ENCODE measurements at regions not wholly inside any gene's neighbourhood (a gene's known extent, or its start where the extent isn't known, plus 50 kb on each side); places are given as distances from the start of the nearest gene placed in this dataset. TPM values are rescaled to one million over a fixed set of nuclear protein-coding genes. Genes with fewer than 3 reads are reported as not detected.

DNA sequence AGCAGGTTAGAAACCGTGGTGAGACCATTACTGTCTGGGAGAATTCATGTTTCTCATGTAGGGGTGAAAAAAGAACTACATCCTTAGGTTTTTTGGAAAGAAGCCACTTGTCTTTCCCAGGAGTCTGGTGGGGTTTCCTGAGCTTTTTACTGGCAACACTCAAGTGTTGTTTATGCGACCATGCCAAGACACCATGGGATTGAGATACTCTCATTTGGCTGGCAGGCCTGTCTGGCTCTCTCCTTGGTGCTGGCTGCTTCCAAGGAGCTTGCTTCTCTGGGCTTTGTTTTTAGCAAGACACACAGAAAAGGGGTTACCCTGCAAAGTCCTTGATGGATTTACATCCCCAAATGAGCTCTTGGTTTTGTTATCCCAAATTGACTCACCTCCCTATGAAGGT, 80.9 kb upstream of the ISL1 start (continued):
- TF ChIP-seq MYC (IDR thresholded peaks at IDR 0.05; ENCODE audit: insufficient read depth, insufficient read length, insufficient replicate concordance, low read length, severe bottlenecking) = no peak
- TF ChIP-seq CREM (IDR thresholded peaks at IDR 0.05; ENCODE audit: low read depth) = no peak
- TF ChIP-seq FOXK2 (IDR thresholded peaks at IDR 0.05) = no peak
- TF ChIP-seq, protein P1, sequence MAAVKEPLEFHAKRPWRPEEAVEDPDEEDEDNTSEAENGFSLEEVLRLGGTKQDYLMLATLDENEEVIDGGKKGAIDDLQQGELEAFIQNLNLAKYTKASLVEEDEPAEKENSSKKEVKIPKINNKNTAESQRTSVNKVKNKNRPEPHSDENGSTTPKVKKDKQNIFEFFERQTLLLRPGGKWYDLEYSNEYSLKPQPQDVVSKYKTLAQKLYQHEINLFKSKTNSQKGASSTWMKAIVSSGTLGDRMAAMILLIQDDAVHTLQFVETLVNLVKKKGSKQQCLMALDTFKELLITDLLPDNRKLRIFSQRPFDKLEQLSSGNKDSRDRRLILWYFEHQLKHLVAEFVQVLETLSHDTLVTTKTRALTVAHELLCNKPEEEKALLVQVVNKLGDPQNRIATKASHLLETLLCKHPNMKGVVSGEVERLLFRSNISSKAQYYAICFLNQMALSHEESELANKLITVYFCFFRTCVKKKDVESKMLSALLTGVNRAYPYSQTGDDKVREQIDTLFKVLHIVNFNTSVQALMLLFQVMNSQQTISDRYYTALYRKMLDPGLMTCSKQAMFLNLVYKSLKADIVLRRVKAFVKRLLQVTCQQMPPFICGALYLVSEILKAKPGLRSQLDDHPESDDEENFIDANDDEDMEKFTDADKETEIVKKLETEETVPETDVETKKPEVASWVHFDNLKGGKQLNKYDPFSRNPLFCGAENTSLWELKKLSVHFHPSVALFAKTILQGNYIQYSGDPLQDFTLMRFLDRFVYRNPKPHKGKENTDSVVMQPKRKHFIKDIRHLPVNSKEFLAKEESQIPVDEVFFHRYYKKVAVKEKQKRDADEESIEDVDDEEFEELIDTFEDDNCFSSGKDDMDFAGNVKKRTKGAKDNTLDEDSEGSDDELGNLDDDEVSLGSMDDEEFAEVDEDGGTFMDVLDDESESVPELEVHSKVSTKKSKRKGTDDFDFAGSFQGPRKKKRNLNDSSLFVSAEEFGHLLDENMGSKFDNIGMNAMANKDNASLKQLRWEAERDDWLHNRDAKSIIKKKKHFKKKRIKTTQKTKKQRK (IDR thresholded peaks at IDR 0.05; ENCODE audit: low read depth, low read length) = no peak

- Histone ChIP-seq H3K9me3 (replicated peaks; ENCODE audit: control insufficient read depth, insufficient read depth, low read length) (no peaks in the 10 kb centered on the region), H3K9ac (ENCODE audit: control insufficient read depth, insufficient read depth, low read length) (no peak overlapping the region), H3K4me3 (no peak overlapping the region), H3K27me3 (replicated peaks in 1 of 2; ENCODE audit: control insufficient read depth in 2 of 2, insufficient read depth in 2 of 2, low read length in 1 of 2) (no peaks in the 10 kb centered on the region), H2AFZ (ENCODE audit: control insufficient read depth, low read depth, low read length) (no peak overlapping the region), H3K4me2 (ENCODE audit: control insufficient read depth, insufficient read depth) (no peak overlapping the region), H4K20me1 (ENCODE audit: control insufficient read depth, insufficient read depth) (no peaks in the 10 kb centered on the region), H3K36me3 (ENCODE audit: control insufficient read depth in 2 of 2, insufficient read depth in 2 of 2, low read length in 1 of 2) (no peaks in the 10 kb centered on the region), H3K79me2 (ENCODE audit: control insufficient read depth, insufficient read depth, low read length) (no peaks in the 10 kb centered on the region), H3K4me1 (ENCODE audit: control insufficient read depth, insufficient read depth, low read length) (no peaks in the 10 kb centered on the region), H3K27ac (ENCODE audit: control insufficient read depth, insufficient read depth) (no peak overlapping the region)
- BruUV-seq (replicated peaks) = no TSS peak
- 0% methylated on average over 1 of the region's 1 CpG for WGBS (ENCODE audit: insufficient coverage, insufficient replicate concordance, low lambda C conversion rate, missing lambda C conversion rate)
- CTCF ChIA-PET = no interaction called here
- no peak for ATAC-seq
- RAD21 ChIA-PET (ENCODE audit: unreplicated experiment) = no interaction called here
- no peak for DNase-seq (ENCODE audit: low read depth, low spot score)
- in situ Hi-C loops (cut with MboI) = no loop called here
- no peak for TF ChIP-seq SPI1 (IDR thresholded peaks at IDR 0.05; ENCODE audit: borderline replicate concordance, insufficient read depth, low read depth, low read length)
- SMC1A ChIA-PET (ENCODE audit: uncharacterized antibody, unreplicated experiment) = no interaction called here
- POLR2A ChIA-PET = no interaction called here
- FAIRE-seq = no peak
- intact Hi-C loops (cut with micrococcal nuclease; ENCODE audit: unreplicated experiment) = no loop called here
Measured at GRCh38 chr5:51326844-51327243, 56.4 kb upstream of the ISL1 start.

Small RNA genes lying in the stretch of these regions (small RNA-seq; reads per million reads assigned to genes)
- gene AC022441.3 = not detected
- not detected for gene RNU6-1296P
- gene RNU6-480P = not detected

Measured in GM12878 (cell line).